Stimulated activated CD4-positive, alpha-beta T cell treated with anti-CD3 and anti-CD28 coated beads, Interleukin-4, amount 100 ng/mL, for 4 hours (primary cell): ENCODE measurements at regions not wholly inside any gene's neighbourhood (a gene's known extent, or its start where the extent isn't known, plus 50 kb on each side); places are given as distances from the start of the nearest gene placed in this dataset.
"Not testable (repeated sequence)": the region's sequence is repeated elsewhere in the genome, so short reads cannot be mapped to it uniquely, and the experiment has no call there.

Experiments used
- DNase-seq, 2 experiments: peaks; one replicate each; pipeline ENCODE4 v3.0.0-alpha.2; 2020

DNA sequence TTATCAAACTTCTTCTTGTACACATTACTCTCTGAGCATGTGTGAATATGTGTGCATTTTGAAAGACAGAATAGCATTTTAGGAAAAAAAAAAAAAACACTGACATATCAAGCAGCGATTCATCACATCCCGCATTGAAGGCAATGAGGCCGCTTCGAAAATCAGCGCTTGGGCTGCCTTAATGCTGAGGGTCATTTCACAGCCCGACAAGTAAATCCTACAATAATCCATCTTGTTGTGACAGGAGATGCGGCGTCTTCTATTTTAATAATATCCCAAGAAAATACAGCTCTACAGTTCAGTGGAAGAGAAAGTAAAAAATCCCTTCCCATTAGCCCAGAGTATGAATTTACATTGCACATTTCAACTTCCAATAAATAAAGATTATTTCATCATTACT lies 389.2 kb upstream of the GRM7 start:
- DNase-seq: no peak

DNA sequence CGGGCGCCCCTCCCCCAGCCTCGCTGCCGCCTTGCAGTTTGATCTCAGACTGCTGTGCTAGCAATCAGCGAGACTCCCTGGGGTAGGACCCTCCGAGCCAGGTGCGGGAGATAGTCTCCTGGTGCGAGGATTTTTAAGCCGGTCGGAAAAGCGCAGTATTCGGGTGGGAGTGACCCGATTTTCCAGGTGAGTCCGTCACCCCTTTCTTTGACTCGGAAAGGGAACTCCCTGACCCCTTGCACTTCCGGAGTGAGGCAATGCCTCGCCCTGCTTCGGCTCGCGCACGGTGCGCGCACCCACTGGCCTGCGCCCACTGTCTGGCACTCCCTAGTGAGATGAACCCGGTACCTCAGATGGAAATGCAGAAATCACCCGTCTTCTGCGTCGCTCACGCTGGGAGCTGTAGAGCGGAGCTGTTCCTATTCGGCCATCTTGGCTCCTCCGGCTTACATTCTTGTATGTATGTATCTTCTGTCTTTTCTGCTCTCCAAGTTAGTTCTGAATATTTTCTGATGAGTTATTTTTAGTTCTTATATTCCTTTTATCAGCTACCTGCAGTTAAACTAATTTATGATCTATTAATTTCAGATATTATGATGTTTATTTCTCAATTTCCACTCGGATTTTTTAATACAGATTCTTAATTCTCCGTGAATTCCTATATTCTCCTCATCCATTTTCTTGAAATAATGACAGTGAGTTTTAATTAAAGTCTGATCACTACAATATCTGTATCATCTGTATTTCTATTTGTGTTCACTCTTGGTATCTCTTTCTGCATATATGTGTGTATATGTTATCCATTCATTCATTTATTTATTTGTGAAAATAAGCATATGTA lies 370.2 kb upstream of the GRM7 start:
- DNase-seq: not testable (repeated sequence)

DNA sequence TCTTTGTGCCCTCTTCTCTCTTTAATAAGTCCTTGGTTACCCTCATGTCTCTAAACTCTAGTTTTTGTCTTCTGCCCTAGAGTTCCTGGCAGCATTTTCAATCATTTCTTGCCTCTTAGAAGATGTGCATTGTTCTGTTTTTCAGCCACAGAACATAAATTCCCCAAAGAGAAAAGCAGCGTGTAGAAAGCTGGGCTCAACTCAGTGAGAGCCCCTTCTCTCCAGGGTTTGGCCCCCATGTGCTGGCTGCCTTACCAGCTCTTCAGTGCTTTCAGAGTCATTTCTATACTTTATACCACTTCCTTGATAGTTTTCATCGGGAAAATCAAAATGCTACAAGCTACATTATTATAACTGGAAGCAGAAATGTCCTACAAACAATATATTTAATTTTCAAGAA lies 369.1 kb upstream of the GRM7 start:
- no peak for DNase-seq

DNA sequence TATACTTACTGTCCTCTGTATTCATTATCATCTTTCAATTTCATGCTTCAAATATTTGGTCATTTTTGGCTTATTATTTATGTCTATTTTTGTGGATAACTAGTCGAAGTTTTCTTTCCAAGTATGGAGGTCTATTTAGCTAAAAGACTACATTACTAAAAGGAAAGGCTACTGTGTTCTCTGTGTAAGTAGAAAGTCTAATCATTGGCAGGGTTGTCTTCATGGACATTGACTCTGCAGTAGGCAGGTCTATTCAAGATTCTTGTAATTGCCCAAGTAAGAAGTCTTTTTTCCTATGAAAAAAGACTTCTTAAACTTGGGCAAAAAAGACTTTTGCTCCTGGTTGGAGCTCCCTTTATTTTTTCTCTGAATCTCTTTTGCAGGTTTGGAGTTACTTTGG lies 368.6 kb upstream of the GRM7 start:
- DNase-seq: no peak

DNA sequence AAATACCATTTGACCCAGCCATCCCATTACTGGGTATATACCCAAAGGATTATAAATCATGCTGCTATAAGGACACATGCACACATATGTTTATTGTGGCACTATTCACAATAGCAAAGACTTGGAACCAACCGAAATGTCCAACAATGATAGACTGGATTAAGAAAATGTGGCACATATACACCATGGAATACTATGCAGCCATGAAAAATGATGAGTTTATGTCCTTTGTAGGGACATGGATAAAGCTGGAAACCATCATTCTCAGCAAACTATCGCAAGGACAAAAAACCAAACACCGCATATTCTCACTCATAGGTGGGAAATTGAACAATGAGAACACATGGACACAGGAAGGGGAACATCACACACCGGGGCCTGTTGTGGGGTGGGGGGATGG lies 362.0 kb upstream of the GRM7 start:
- DNase-seq: not testable (repeated sequence)

DNA sequence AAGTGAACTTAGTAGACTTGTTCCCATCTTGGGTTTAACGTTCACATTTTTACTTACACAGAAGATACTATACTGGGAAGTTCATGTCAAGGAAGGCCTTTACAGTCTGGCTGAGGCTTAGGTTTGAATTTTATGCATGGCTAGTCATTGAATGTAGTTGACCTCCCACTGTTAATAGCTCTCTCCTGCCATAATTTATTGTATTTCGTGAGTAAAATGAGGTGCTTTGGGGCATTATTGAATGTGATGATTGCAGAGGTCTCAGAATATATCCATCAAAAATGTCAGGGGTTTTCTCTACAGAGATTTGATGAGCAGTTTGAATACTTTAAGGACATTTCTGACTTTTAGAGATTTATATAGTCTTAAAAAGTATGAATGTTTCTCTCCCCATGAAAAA lies 356.6 kb upstream of the GRM7 start:
- no peak for DNase-seq

DNA sequence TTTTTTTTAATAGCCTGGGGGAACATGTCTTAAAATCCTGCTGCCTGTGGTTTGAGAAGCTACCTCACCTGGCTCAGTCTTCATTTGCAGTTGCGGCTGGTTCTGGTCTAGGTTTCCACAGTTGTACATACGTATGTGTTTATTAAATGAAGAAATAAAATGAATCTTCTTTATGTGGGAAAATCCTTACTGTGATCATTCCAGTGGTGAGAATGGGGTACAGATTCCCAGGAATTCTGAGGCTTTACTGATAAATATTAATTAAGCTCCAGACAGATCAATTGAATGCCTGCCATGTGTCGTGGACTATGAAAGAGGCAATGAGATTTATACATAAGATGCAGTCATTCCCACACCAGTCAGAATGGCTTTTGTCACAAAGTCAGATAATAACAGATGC lies 356.1 kb upstream of the GRM7 start:
- DNase-seq: no peak

DNA sequence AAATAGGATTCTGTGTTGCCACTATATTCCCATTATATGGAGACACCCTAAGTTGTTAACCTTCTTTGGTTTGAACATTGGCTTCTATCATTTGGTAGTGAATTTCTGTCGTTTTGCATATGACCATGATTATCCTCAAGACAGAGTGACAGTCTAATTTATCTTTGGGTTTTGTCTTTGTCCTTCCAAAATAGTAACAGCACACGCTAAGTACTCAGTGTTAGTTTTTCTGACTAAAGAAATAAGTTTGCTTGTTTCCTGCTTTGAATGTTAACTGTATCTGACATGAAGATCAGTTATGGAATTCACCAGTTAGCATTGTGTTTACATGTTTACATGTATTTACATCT lies 352.5 kb upstream of the GRM7 start:
- DNase-seq: no peak

DNA sequence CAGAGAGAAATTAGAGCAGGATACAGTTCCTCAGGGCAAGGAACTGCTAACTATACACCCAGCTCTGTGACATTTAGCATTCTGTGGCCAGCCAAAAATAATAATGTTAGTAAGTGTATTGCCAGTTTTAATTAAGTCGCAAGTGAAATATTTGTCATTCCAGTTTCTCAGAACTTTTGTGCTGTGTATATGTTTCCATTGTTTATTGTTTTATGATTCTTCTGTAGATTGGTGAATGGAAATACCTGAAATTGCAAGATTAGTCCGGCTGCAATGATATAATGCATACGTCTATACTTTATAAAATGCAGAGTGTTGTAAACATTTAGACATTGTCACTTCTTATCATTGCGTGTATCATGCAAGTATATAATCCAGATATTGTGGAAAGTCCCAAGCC lies 351.3 kb upstream of the GRM7 start:
- DNase-seq: no peak

DNA sequence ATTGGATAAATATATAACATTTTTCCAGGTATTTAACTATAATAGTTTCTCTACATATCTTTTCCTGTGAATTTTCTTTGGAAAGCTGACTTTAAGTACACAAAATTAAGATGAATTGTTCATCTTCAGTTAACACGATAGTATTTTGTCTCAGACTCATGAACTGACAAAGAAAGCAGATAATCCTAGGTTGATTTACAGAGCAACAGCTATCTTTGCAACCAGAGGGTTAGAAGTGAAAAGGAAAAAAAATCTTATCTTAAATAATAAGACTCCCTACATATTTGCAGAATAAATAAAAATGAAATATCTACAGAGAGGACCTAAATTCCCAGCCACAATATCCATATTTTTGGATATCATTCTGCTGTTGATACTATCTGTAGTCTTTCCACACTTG lies 350.2 kb upstream of the GRM7 start:
- no peak for DNase-seq

DNA sequence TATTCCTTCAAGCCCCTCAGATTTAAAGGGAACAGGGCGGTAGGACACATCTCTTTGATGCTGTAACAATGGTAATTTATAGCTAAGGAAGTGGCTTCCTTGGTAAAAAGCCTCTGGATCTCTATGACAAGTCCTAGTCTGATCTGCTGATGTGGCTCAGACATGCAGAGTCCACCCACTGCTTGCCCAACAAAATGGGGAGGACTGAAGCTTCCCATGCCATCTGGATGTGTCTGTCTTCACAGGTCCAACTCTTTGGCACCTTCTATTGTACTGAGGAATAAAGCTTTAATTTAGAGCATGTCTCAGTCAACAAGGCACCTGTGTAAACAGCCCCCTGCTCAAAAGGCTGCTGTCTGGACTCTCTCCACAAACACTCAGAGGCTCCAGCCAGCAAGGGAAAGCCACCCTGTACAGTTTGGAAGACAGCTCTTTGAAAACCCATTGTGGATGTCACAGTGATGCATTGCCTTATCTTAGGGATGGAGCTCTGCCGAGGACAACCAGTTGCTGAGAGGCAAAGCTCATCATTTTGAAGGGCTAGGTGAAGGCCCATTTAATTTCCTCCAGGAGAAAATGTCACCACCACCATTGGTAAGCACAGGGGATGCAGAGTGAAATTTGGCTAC lies 348.6 kb upstream of the GRM7 start:
- no peak for DNase-seq

DNA sequence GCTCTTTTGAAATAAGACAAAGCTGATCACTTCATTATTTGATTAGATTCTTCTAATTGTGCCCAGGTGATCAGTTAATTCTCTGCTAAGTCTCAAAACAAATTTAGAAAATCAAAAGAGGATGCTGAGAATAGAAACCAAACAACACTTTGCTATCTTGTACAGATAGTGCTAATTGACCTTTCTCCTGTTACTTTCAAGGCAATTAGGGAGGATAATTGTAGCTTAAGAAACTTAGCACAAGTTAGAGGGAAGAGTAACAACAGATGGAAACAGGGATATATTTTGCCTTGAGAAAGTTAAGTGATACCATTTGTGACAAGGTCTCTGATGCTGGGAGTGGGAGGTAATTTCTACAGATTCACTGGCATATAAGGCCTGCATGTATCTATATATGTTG lies 344.8 kb upstream of the GRM7 start:
- DNase-seq: no peak

DNA sequence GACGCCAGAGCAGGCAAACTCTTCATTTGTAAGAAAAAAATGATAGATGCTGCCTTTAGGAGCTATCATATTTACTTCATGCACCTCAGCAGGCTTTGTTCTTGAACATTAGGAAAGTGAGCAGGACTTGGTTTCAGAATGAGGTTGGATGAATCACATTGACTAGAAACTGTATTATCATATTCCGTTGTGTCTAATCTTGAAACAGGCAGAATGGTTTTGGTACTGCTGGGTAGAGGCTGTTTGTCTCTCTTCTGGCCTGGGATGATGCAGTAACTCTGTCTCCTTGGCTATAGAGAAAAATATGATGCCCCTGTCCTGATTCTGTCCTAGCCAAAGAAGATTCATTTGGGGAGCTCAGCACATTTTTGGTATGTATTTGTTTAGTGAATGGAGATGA lies 344.2 kb upstream of the GRM7 start:
- no peak for DNase-seq

DNA sequence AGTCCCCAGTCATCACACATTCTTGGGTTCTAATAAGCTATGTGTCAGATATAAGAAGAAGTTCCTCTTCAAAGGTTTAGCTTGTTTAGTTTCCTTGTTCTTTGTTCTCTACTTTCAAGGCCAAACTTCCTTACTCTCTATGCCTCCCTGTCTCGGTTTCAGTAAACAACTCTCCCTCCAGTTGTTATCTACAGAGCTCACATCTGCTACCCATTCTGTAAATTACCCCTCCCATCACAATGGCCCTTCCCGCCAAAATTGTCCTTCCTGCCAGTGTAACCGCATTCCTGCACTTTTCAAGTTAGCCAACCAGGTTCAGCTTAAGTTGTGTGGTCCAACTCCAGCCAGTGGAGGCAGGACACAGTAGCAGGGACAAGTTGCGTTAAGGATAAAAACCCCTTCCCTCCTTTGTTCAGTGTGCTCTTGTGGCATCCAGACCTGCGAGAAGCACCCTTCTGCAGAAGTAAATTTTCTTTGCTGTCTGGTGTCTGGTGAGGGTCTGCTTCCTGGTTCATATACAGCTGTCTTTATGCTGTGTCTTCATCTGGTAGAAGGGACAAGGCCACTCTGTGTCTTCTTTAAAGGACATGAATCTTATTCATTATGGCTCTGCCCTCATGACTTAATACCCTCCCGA lies 342.1 kb upstream of the GRM7 start:
- DNase-seq: no peak

DNA sequence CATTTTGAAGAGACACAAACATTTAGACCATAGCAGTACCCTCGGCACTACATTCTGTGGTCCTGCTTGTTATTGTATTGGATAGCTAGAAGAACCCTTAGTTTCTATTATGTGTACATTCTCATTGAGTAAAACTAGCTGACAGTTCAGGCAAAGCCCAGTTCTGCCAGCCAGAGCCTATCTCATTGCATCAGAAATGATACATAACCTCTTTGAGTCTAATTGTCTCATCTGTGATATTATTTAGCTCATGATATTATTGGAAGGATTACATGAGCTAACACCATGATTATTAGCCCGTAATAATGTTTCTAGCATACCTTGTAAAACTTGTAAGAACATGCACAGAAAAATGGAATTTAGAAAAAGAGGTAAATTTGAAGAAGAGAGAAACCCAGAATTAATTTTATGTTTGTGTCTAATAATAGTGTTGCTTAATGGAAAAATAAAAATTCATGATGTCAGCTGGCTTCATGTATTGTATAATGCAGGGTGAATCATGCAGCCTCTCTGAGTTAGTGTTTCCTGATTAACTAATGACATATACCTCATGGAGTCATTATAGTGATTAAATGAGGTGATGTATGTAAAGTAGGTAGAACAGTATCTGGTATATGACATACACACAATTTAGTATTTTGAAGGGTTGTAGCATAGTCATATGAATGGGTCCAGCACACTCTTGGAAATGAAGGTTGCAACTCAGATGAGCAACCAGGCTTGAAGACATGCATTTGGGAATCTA lies 339.4 kb upstream of the GRM7 start:
- no peak for DNase-seq

DNA sequence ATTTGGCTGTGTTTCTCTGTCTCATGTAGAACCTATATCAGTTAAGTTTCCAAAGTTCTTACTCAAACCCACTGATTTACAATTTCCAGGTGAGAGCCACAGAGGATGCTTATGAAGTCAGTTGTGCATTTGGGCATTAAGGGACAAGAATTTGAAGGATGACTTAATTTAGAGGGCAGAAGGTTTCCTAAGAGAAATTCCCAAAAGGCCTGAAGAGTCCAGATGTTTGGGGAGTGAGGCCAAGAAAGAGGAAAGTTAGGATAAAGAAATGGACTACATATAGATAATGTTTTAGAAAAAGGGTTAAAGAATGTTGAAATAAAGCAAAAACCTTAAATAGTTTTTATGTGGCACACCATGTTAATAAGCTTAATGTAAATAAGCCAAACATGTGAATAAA lies 338.7 kb upstream of the GRM7 start:
- no peak for DNase-seq

DNA sequence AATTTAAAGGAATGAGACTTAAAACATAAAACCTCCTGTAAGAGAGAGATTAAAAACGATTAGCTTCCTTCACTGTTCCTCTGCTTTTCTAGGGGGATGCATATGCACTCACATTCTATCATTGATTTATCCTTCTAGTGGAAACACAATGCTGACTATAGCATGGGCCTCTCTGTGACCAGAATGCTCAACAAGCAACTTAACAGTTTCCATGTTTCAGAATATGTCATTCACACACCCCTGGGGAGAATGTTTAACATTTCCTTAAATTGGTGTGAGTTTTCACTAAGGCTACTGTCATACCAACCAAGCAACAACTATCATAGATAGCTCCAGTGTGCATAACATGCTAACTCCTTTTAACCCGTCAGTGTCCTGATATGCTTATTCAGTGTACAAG lies 337.9 kb upstream of the GRM7 start:
- no peak for DNase-seq

DNA sequence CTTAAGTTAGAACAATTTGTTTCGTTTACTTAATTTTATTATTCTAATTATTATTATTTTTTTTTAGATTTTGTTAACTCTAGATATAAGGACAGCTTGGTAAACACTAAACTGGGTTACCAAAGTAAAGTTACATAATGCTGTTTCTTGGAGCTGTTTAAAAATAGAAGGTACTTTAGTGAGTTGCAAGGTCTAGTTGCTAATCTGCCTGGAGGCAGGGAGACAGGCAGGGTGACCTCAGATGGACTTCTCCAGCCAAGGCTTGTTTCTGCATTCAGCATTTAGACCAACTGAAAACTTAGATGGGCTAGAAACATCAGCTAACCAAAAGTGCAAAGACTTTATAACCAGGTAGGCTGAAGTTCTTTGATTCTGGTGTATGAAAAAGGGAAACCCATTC lies 336.4 kb upstream of the GRM7 start:
- DNase-seq: no peak

DNA sequence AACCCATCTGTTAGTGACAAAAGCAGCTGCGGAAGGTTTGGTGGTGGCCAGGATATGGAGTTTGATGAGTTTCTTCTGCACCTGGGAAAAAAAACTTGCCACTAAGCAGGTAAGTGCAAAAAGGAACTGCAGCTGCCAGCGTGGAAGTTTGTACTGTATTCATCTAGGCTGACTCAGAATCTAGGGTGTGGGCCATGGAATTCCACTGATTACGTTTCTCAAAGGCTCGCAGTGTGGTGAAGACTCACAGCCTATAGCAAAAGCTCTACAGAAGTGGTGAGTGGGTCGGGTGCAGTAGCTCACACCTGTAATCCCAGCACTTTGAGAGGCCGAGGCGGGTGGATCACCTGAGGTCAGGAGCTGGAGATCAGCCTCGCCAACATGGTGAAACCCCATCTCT lies 334.6 kb upstream of the GRM7 start:
- no peak for DNase-seq

DNA sequence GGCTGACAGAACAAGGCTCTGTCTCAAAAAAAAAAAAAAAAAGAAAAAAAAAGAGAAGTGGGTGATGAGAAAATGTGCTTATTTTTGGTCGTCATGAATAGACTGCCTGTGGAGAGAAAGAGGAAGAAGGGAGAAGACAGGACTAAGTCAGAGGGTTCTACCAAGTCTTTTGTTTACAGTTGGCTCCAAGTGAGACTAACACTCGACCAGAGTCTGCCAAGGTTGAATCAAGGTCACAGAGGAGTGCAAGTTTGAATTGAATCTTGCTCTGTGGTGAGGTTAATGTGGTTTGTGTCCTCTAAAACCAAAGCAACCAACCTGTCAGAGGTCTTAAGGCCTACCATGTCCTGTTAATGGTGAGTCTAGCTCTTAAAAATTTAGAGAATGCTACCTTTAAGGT lies 334.1 kb upstream of the GRM7 start:
- no peak for DNase-seq

DNA sequence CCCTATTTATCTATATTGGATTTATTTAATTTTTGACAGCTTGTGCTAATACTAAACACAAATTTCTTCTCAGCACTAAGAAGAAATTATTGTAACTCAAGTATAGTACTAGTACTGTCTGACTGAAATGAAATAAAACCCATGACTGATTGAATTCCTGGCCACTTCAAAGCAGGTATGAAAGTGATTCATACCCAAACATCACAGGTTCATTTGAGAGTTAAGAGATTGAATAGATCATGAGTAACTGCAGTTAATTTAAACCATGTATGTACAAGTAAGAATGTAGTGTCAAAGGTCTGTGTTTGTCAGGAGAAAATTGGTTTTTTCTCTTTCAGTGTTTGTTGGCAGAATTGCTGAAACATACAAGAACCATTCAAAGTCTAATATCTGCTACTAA lies 332.0 kb upstream of the GRM7 start:
- no peak for DNase-seq

DNA sequence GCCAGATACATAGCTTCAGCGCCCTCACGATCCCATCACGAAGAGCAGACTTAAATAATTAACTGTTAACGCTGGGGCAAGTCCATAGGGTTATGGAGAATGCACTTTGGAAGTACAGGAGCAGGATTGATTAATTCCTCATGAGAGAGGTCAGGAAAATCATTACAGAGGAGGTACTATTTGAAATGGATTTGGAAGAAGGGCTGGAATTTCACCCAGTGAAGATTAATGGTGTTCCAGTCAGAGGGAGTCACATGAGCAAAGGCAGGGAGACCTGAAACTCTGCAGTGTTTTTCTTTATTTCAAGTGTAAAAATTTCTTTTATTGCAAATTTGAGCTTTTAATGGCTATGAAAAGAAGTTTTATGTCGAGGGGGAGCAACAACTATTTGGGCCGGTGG lies 329.8 kb upstream of the GRM7 start:
- no peak for DNase-seq

DNA sequence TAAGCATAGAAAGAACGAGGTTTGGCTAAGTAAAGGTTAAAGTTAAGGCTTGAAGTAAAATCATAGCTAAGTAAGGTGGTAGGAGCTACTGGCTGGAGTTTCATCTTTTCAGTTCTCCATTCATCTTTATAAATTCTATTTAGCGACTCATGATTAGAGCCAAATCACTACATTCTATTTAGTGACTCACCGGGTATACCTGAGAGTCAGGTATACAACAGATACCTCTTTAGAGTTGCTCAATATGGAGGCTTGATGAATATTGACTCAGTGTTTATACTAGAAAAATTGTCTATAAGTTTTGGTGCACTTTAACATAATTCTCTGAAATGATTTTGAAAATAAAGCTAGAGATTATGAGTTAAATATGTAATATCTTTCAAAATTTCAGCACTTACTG lies 328.8 kb upstream of the GRM7 start:
- no peak for DNase-seq

DNA sequence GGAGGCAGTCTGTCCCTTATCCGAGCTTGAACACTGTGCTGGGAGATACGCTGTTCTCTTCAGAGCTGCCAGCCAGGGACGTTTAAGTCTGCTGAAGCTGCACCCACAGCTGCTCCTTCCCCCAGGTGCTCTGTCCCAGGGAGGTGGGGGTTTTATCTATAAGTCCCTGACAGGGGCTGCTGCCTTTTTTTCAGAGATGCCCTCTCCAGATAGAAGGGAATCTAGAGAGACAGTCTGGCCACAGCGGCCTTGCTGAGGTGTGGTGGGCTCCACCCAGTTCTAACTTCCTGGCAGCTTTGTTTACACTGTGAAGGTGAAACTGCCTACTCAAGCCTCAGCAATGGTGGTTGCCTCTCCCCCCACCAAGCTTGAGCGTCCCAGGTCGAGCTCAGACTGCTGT lies 319.9 kb upstream of the GRM7 start:
- no peak for DNase-seq
